ENCODE measurements at regions not wholly inside any gene's neighbourhood (a gene's known extent, or its start where the extent isn't known, plus 50 kb on each side); places are given as distances from the start of the nearest gene placed in this dataset.

DNA sequence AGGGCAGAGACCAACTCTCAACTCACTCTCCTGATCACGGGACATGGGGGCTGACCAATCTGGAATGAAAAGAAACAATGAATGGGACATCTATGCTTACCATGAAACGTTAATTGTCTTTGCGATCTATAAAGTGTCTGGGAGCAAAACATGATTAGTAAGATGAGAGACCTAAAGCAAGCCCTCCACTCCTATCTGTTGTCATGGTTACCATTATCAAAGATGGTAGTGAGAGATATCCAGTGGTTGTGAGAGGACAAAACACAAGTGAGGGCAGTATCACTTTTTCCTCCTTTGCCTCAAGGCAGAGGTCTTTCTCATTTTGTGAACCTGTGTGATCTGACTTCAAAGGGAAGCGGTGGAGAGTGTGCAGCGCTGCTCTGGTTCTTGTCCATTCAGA, 130.1 kb downstream of the LSM5 start:
- TF ChIP-seq CTCF (optimal IDR thresholded peaks at IDR 0.05 in 1 of 3, IDR thresholded peaks at IDR 0.05 in 1 of 3, conservative IDR thresholded peaks at IDR 0.05 in 1 of 3; ENCODE audit: extremely low read depth in 1 of 3, insufficient read depth in 2 of 3, low read length in 3 of 3) (no peak), EZH2 (IDR thresholded peaks at IDR 0.05; ENCODE audit: low read length) (no peak)
